Fibroblast of lung (primary cell): ENCODE measurements at regions not wholly inside any gene's neighbourhood (a gene's known extent, or its start where the extent isn't known, plus 50 kb on each side); places are given as distances from the start of the nearest gene placed in this dataset.

ENCODE experiments used
- EZH2 ChIP-seq: IDR thresholded peaks from 2 replicates; pipeline ENCODE4 v1.5.1; 2012; ENCODE audit warnings: low read length, control low read depth, mild to moderate bottlenecking; ENCODE audit errors: missing control alignments
- TF ChIP-seq, protein P1 (sequence below), 2 donors: IDR thresholded peaks in 1 of 2; conservative IDR thresholded peaks in 1 of 2; 1 replicate in 1 of 2; 2 replicates in 1 of 2; pipeline ENCODE4 v1.5.1; 2011 to 2012; ENCODE audit warnings: low read length in 2 of 2, control low read depth in 1 of 2, inconsistent platforms in 1 of 2, low read depth in 1 of 2, mild to moderate bottlenecking in 1 of 2

GRCh38 chr12:113676547-113676946, 204.9 kb upstream of the LHX5 start:
- TF ChIP-seq, protein P1, sequence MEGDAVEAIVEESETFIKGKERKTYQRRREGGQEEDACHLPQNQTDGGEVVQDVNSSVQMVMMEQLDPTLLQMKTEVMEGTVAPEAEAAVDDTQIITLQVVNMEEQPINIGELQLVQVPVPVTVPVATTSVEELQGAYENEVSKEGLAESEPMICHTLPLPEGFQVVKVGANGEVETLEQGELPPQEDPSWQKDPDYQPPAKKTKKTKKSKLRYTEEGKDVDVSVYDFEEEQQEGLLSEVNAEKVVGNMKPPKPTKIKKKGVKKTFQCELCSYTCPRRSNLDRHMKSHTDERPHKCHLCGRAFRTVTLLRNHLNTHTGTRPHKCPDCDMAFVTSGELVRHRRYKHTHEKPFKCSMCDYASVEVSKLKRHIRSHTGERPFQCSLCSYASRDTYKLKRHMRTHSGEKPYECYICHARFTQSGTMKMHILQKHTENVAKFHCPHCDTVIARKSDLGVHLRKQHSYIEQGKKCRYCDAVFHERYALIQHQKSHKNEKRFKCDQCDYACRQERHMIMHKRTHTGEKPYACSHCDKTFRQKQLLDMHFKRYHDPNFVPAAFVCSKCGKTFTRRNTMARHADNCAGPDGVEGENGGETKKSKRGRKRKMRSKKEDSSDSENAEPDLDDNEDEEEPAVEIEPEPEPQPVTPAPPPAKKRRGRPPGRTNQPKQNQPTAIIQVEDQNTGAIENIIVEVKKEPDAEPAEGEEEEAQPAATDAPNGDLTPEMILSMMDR (conservative IDR thresholded peaks at IDR 0.05 in 1 of 2, IDR thresholded peaks at IDR 0.05 in 1 of 2; ENCODE audit: low read depth in 1 of 2, low read length in 2 of 2) = no peak
- TF ChIP-seq EZH2 = no peak
